CD4-positive, alpha-beta T cell treated with Interleukin-17A for 4 hours (primary cell): ENCODE measurements at regions not wholly inside any gene's neighbourhood (a gene's known extent, or its start where the extent isn't known, plus 50 kb on each side); places are given as distances from the start of the nearest gene placed in this dataset.

ENCODE experiments used
- DNase-seq: peaks from one replicate; pipeline ENCODE4 v3.0.0-alpha.2; 2020; ENCODE audit warnings: mixed read lengths

- no peak for DNase-seq
These were observed 60.1 kb downstream of the NABP1 start for GRCh38 chr2:191738003-191738402.

DNA sequence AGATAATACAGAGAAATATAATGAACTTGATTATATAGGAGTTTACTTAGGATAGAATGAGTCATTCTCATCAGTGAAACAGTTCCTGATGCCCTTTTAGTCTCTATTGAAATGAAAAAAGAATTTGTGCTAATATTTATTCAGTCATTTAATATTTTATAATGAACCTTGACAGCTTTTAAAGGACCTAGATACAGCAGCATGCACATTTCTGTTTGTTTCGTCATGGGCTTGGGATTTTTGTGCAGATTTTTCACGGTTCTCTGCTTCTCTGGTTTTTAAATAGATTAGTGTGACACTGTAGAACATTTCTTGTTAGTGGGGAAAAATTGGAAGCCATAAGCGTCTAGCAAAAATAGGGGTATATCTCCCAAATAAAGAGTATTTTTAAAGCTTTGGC is 60.7 kb downstream of the NABP1 start:
- no peak for DNase-seq

DNA sequence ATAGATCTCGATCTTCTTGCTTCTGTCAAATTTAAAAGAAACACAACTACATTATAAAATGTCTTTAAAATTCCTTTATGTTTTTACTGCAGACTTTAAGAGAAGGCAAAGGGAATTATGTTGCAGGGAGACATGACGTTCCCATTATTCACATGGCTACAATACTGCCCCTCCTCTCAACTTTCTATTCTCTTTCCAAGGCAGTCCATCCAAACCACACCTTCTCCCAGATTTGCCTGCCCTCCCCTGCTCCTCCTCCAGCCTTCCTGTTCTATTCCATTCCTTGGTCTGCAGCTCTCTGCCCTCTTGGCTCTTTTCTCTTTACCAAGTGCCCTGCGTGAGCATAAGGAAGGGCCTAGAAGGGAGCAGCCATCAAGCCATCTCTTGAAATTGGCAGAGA is 61.3 kb downstream of the NABP1 start:
- no peak for DNase-seq

DNA sequence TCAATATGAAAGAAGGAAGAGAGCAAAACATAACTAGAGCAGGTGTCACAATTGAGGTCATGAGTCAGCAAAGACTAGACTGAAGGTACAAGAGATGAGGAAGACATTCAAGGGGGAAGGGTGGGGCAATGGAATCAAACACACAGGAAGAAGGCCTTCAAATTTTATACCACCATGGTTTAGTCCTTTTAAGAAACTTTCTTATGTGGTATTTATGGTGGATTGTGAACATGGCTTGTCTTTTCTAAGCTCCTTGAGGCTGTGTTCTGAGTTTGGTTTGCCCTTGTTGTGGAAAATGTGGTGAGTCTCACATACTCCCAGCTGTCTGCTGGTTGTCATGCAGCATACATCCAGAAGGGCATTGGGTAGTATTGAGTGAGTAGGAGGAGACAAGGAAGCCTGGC is 62.1 kb downstream of the NABP1 start:
- peak; percentile 41 for DNase-seq

DNA sequence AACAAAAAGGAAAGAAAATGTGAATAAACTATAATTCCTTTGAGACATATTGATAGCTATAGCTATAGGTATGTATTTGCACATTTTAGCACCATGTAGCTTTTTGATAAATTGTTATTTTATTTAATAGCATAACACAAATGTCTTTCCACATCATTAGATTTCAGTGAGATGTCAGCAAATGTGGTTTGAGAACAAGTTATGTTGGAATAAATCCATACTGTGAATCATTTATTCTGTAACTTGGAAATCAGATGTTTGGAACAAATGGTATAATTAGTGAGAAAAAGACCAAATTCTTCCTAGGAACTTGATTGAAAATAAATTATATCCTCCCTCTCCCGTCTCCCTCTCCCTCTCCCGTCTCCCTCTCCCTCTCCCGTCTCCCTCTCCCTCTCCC is 62.8 kb downstream of the NABP1 start:
- DNase-seq = no peak

- no peak for DNase-seq
These were observed 68.6 kb downstream of the NABP1 start for GRCh38 chr2:191746346-191747169.

DNA sequence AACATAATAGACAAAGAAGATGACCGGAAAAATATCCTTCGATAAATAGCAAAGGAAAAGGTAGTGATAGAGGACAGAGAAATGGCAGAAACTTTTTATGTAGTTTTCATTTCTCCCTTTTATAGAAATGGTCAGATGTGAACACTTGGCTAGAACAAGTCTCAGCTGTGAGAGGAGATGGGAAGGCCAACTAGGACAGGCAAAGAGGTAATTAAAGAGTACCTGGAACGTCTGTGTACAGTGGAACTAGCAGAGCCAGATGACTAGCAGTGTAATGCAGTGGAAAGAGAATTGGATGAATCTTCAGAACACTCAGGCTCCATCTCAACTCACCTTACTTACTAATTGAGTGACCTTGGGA is 69.2 kb downstream of the NABP1 start:
- DNase-seq = no peak

DNA sequence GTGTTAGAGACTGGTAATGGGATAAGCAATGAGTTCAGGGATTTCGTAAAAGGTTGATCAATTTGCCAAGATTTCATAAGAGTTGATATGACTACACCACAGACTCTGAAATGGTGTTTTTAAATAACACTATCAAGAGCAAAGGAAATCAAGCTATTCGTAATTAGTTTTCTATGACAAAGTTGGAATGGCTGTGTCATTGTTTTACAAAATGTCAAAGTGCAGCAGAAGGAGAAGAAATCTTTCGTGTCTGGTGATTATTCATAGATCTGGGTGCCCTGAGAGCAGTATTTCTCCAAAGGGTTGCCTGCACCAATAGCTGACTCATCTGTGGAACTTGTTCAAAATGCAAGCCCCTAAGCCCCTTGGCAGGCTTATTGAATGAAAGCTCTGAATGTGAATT is 70.1 kb downstream of the NABP1 start:
- DNase-seq = no peak

GRCh38 chr2:191748528-191749180 is 70.7 kb downstream of the NABP1 start:
- no peak for DNase-seq

- DNase-seq = no peak
These were observed 71.2 kb downstream of the NABP1 start for GRCh38 chr2:191749181-191749540.

DNA sequence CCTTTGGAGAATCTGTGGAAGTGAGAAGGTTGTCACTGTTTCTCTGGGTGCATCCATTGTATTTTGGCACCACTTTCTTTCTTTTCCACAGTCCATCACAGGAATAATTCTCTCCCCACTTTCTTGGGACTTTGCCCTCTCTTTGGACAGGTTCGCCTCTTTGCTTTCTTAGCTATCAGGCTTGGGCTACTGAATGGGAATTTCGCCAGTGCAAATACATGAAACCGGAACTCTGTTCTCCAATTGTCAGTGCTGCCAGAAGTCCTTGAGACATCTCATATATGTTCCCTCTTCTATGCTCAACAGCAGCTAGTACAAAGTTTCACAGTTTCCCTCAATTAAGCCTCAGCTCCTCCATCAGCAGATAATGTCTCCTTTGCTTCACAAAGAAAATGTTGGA is 76.2 kb downstream of the NABP1 start:
- no peak for DNase-seq

- DNase-seq = no peak
These were observed 78.8 kb downstream of the NABP1 start for GRCh38 chr2:191756761-191757160.

DNA sequence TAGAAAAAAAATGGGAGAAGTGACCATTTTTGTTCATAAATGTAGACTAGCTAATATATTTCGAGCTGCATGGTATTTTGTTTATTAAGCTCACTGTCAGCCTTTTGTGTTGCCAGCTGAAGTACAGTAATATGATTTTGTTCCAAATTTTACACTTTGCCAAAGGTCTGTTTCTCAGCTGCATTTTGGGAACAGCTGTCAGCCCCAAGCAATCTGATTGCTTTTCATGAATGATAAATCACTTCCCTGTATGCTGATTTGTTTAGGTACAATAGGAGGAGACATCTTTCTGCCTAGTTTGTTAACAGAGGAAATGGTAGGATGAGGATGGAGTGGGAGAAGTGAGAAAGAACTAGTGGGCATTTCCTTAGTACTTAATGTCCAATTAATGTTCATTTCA is 79.3 kb downstream of the NABP1 start:
- no peak for DNase-seq

- peak; percentile 60 for DNase-seq
These were observed 80.9 kb downstream of the NABP1 start for GRCh38 chr2:191758518-191759507.

GRCh38 chr2:191759680-191760079 is 81.7 kb downstream of the NABP1 start:
- DNase-seq = no peak

GRCh38 chr2:191760655-191761262 is 82.8 kb downstream of the NABP1 start:
- DNase-seq = no peak

DNA sequence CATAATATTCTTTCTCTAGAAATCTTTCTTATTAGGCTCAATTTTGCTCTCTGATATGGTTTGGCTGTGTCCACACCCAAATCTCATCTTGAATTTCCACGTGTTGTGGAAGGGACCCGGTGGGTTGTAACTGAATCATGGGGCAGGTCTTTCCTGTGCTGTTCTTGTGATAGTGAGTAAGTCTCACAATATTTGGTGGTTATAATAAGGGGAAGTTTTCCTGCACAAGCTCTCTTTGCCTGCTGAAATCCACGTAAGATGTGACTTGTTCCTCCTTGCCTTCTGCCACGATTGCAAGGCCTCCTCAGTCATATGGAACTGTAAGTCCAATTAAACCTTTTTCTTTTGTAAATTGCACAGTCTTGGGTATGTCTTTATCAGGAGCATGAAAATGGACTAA is 73.8 kb downstream of the CAVIN2 start:
- DNase-seq = no peak

- no peak for DNase-seq
These were observed 69.5 kb downstream of the CAVIN2 start for GRCh38 chr2:191777351-191777750.

DNA sequence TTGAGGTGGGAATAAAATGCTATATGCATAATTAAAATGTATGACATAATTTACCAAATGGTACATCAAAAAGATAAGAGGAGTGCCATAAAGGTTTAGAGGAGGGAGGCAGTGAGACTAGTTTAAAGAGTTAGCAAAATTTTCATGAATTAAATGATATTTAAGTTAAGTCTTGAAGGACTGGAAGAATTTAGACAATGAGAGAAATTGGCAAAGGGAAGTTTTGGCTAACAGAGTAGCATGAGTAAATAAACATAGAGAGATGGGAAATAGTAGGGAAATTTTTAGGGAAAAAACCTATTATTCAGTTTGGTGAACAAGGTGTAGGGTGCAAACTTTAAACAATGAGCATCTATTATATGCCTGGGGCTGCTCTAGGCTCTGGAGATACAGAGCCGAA is 68.8 kb downstream of the CAVIN2 start:
- no peak for DNase-seq

DNA sequence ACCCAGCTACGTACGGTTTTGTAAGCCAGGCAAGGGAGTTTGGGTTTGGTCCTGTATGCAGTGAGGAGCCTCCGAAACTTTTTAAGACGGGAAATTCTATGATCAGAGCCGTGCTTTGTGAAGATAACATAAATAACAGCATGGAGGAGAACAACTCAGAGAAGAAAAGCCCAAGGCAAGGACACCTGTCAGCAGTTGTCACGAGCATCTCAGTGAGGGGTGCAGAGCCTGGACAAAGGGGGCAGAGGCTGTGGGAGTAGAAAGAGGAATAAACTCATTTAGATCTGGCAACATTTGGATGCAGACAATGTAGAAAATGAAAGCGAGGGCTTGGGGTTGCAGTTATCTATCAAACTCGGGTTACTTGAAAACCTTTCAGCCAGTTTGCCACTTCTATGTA is 64.5 kb downstream of the CAVIN2 start:
- no peak for DNase-seq

DNA sequence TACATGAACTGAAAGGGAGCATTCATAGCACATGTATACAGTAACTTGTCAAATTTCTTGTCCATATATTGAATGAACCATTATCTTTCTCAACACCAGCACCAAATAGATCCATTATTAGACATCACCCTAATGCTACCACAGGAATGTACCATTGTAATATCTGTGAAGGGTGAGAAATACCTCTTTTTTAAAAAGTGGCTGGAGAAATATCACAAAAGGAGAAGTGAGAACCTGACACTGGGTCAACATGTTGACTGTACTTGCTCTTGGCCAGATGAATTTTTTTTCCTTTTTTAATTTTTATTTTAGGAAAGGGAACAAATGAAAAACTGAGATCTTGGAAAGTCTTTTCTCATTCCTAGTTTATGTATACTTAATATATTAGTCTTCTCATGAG is 63.5 kb downstream of the CAVIN2 start:
- no peak for DNase-seq
